Ureter (tissue), 1 donor: ENCODE measurements at regions not wholly inside any gene's neighbourhood (a gene's known extent, or its start where the extent isn't known, plus 50 kb on each side); places are given as distances from the start of the nearest gene placed in this dataset.

Experiments
- DNase-seq: peaks from one replicate; pipeline ENCODE4 v3.0.0-alpha.2; 2020; ENCODE audit warnings: low spot score
- donor health status: DM: yes; HTN: yes; CAD: no.

DNA sequence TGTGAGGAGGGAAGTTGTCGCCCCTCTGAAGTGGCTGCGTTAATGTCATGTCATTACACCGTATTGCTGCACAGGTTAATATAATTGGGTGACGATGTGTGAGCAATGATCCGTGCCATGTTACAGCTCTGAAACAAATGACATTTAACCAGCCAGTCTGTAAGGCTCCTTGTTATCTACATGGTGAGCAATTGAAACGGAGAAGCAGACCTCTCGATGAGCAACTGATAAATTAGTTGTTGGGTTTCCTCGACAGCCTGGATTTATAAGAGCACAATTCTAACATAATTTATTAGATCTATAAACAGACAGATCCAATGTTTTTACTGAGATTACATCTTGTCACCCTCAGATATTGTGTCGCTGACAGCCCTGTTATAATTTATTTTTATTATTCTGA lies 49.9 kb upstream of the MAFB start:
- no peak for DNase-seq

DNA sequence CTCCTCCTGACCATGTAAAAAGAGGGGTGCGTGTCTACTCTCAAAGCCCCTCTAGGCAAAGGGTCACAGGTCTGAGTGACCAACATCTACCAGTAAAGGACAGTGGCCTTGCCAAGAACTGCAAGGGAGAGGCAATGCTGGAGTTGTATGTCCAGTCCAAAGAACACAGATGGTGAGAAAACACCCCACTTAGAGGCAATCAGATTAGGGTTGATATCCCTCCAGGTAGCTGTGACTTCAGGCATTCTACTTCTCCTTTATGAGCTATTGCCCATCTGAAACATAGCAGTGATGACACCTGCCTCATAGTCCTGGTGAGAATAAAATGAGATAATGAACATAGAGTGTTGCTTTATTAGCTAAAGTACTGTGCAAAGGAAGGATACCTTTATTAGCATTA lies 50.8 kb upstream of the MAFB start:
- no peak for DNase-seq

DNA sequence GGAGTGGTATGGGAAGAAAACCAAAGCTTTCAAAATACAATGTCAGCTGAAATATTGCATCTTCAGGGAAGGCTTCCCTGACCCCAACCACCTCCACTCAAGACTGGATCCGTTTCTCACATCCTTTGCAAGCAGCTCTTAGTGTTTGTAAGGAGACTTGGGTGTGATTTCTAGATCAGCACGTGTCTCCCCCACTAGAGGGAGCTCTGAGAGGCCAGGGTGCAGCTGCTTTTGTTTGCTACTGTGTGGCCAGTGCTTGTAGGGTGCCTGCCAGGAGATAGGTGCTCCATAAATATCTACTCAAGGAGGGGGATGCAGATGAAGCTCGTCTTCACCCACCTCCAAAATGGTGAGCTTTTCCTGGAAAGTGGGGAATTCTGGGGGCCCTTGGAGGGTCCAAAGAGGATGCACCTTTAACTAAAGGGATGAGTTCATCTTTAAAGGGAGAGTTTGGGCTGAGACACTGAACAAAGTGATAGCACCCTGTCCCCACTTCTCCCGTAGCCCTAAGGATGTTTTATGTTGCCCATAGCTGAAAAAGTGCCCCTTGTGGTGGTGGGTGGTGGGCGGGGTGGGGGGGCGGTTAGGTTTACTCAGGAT lies 52.6 kb upstream of the MAFB start:
- DNase-seq: no peak

DNA sequence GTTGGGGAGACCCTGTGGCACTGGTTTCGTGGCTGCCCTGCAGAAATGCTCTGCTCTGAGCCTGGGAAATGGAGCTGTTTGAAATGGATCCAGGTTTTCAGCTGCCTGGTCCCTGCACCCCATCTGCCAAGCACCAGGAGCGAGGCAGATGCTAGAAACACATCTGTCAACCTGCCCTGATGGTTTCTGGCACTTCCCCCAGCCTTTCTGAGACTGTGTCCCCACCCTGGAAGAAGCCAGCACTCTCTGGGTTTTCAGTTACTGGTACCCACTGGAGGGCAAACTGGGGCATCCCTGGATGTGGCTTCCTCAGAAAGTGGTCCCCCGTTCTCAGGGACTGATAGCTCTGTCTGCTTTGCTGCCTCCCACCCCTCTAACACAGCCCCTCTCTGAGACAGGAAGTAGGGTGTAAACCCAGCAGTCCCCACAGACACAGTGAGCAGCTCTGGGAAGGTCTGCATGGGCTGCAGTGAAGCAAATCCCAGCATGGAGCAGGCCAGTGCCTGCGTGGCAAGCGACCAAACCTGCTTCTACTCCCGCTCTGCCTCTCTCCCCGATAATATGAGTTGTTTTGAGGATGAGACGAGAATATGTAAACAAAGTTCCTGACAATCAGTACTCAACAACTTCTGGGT lies 54.2 kb upstream of the MAFB start:
- no peak for DNase-seq

DNA sequence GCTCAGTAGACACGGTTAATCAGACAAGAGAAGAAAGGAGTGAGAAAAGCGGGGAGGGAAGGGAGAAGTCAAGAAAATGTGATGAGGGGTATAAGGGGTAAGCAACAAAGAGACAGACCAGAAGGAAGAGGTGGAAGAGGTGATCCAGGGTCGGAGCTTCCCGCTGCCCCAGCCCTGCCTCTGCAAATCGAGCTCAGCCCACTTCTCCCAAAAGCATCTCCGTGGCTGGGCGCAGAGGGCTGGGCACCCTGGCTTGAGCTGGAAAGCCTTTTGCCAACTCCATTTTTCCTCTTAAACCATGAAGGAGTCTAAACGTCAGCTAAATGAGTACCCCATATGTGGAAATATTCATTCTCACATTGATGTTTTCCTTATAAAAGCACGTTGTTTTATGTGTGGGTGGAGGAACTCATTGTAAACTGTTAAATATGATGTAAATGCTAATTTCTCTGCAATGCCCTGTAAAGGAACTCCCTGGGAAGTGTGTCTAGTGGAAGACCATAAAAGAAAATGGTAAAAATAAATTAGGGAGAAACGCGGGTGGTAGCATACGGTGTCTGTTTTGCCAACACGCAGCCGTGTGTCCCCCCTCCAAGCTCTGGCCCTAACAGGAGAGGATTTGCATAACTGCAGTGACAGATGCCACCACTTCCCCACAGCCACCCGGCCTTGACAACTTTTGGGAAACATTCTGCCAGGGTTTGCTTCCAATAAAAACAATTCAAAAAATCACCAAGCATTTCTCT lies 55.2 kb upstream of the MAFB start:
- no peak for DNase-seq

DNA sequence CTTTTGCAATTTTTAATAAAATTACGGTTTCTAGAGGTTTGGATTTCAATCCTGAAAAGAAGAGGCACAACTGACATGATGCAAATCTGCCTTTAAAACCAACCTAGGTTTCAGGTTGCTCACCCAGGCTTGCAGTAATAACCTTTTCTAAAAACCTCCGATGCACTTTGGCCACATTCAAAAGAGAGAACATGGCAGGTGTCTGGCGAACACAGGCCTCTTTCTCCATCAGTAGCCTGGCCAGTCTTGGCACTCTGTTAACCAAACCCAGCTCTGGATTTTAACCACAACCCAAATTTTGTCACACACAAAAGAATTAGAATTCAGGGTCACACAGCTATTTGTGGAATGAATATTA lies 55.8 kb upstream of the MAFB start:
- no peak for DNase-seq

DNA sequence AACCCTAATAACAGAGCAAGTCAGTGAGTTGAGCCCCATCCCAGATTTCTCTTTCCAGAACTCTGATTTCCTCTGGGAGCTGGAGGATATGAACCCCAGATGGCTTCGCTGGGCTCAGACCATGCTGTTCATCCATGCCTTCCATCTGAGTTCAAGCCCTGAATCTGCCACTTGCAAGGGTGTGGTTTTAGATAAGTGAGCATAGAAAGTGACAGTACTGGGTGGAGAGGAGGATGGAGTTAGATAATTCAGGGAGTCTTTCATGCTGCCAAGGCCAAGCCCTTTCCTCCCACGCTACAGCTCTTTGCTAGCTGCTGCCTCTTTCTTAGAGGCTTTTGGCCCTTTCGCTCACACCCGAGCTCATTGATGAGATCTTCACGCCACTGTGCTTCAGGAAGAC lies 57.2 kb upstream of the MAFB start:
- no peak for DNase-seq

DNA sequence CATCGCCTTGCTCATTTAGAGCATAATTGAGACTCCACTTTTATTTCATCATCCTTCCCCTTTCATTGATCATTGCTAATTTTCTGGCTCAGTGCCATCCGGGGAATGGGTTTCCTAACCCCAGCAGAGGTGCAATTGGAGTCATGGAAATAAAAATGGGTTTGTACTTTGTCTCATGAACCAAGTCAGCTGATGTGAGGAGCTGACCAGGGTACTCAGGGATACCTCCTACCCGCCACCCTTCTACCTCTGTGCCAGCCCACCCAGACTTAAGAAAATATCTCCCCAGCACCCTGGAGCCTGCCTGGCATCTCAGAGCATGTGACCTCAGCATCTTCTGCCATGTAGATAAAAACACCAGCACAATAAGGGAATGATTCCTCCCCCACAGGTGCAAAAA lies 59.1 kb upstream of the MAFB start:
- DNase-seq: no peak

DNA sequence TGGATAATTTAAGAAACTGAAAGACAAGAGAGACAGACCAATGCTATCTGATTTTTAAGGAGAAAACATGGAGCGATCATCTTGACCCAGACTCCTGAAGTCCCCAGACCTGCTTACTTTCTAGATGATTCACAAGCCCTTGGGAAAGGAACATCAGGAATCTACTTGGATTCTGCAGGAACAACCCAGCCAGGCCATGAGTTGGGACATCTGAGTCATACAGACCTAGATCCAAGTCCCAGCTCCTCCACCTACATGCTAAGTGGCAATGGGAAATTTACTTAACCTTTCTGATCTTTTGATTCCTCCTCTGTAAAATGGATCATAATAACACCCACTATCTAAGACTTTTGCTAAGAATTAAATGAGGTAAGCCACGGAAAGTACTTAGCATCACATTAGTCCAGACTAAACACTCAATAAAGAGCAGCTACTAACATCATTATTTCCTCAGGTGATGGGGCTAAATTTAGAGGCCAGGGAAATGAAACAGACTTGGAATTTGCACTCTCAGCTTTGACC lies 61.0 kb upstream of the MAFB start:
- no peak for DNase-seq

DNA sequence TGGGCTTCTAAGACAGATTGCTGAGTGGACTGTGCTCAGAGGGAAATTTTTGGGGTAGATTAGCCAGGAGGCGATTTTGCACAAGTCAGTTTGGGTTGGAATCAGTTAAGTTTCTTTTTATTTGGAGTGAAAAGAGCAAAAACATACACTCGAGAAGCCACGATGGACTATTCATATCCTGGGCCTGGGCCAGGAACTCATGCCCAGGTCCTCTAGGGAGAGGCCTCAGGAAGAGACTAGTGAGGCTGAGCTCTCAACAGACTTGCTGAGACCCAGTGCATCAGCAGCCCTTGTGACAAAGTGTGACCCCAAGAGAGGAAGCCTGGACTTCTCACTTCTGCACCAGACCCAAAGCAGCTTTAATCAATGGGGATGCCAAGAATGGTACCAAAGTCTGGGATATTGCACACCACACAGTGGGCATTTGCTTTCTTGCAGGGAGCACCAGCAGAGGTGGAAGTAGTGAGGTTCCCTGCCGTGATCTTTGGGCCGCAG lies 61.6 kb upstream of the MAFB start:
- DNase-seq: no peak

DNA sequence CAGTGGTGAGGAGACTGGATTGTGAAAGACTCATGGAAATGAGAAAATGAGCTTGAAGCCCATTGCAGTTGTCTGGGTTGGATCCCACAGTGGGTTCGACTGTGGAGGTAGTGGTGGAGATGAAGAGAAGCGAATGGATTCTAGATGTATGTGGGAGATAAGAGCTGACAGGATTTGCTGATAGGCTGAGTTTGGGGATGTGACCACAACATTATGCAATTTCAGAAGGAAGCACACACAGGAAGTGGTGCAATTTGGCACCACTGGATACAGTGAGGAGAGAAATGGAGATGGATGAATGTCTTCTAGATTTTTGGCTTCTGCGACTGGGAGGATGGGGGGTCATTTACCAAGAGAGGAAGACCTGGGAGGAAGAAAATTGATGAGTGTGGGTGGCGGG lies 64.4 kb upstream of the MAFB start:
- no peak for DNase-seq

DNA sequence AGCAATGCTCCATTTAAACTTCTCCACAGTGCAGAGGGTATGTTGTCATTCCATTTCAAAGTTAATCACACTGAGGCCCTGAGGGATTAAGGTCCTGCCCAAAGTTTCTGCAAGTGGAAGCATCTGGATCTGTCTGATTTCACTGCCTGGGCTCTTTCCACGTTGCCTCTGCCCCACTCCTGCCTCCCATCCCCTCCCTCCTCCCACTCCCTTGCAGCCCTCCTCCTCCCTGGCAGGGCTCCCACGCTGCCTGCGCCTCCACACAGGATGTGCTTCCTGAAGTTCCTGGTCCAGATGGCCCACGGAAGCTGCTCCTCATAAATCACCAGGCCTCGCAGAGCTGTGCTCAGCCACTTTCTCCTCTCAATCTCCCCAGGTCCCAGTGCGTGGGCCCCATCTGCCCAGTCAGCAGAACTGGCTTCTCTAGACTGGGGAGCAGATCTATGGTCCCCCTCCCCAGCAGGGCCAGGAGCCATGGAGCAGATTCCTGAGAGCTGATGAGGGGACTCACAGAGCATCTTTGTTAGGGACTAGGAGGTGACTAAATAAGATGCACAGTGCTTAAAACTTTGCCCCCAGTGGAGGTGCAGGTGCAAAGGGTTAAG lies 65.4 kb upstream of the MAFB start:
- DNase-seq: no peak

DNA sequence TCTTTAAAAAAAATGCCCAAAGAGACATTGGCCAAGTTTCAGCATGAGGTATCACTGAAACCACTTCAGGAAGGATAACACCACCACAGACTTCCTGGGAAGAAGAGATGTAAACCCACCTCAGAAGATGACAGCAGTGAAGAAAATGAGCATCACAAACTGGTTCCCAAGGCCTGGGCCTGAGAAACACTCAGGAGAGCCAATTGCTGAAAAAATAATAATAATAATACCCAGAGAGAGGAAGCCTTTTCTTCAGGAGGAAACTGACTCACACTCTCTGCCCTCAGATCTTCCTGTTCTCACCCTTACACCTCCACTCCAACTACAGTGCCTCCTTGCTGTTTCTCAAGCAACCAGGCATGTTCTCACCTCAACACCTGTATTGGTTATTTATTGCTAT lies 68.1 kb upstream of the MAFB start:
- no peak for DNase-seq

DNA sequence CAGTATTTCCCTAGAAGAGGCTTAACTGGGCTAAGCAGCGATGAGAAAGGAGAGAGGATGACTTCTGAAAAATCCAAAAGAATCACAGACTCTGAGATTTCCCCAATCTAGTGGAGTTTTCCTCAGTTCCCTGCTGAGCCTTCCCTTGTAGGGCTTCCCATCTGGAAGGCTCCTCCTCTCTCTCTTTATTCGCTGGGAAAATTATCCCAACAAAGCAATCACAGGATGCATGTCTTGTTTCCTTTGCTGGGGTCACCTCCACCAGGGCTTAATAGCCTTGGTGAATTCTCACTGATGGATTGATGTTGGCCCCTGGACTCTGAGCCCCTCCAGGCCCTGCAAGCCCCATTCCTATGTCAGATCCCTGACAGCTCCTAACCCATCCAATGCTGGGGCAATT lies 69.8 kb upstream of the MAFB start:
- no peak for DNase-seq

DNA sequence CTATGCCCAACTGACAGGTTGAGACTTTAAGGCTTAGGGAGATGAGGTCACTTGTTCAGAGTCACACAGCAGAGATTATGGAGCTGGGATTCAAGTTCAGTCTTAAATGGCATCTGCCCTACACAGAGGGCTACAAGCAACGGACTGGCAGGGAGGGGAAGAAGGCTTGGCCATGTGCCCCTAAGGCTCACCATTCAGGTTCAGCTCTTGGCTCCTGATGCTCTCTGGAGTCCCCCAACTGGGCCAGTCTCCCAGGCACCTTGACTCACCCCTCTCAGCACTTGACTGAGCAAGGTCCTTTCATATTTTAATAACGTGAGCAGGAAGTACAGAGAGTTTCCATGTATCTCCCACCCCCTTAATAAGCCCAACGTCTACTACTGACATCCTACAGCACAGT lies 71.4 kb upstream of the MAFB start:
- no peak for DNase-seq

DNA sequence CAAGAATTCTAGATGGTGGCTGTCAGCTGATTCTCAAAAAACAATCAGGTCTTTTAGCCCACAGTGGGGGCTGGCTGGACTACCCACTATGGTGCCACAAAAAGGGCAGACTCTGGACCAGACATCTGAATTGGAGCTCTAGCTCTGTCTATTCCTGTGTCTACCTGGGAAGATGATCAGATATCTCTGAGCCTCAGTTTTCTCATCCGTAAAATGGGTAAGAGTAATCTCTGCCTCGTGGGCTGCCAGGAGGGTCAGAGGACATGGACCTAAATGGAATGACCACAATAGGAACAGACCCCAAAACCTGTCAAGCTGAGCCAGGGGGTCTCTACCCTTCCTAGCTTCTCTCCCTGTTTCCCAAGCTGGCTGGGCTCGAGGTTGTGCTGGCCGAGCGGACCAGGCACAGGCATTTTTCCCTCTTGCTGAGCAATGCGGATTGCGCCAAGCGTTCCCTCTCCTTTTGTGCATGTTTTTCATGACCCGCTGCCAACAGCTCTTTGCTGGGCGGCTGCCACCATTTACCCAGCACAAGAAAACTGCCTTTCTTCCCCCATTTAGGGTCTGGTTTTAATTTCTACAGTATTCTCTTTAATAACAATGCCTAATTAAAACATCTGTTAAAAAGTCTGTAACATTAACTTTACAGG lies 74.7 kb upstream of the MAFB start:
- no peak for DNase-seq

DNA sequence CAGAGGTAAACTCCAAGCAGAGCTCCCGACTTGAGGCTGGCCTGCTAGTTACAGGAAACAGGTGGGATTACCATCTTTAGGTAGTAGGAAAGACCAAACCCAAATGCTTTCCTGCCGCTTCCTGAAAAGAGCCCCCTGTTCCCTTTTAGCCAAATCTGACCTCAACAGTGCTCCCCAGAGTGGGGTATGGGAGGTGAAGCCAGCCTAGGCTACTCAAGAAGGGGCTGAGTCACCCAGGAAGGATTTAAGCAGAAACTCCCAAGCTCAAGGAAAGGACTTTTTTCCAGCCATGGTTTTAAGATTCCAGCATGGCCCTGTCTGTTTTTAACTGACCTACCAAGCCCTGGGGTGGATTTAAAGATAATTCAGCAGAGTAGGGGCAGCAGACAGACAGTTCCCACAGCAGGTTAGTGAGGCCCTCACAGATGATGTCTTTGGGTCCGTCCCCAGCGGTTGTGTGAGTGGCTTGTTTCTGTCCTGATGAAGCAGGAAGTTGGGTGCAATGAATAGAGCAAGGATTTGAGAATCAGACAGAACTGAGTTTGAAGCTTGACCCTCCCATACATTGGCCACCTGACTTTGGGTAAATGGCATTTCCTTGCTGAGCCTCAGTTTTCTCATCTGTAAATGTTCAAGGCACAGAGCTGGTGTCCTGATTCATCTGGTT lies 76.9 kb upstream of the MAFB start:
- DNase-seq: no peak

DNA sequence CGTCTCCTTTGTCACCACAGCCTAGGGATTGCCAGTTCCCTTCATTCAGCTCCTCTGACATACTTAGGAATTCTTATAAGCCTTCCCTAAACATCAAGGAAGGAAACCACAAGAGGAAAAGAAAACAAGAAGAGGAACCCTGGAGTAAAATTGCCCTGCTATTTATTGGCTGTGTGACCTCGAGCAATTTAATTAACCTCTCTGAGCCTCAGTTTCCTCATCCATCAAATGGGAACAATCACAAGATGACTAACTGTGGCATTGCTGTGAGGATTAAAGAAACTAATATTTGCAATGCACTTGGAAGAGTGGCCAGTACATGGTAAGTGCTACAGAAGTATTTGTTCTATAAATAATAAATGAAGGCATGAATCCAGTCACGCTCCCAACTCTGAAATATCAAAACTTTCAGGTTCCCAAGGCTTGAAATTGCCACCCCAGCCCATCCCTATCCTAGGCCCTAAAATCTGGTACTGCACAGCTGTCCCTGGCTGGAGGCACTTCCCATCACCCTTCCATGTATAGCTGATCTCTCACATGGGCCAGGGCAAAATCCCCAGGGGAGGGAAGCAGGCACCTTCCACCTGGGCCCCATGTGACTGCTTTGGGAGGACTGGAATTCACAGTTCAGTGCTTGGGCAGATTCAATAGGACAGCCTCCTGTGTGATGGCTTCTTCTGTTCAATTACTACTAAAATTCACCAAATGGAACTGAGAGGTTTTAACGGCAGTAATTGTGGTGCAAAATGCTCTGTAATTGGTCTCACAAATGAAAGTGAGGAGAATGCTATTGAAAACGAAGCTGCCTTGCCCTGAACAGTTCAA lies 78.0 kb upstream of the MAFB start:
- DNase-seq: no peak

DNA sequence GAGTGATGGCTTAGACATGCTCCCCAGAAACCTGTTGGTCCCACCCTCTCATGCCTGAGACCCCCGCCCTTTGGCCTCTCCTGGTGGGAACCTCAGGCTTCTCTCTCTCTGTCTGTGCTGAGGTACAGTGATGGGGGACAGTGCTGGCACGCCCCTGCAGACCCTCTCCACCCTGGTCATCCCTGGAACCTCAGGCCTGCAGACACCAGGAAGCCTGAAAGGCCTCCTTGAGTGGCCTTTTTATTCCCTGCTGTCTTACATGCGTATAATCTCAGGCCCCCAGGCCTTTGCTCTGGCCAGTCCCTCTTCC lies 78.5 kb upstream of the MAFB start:
- DNase-seq: no peak

DNA sequence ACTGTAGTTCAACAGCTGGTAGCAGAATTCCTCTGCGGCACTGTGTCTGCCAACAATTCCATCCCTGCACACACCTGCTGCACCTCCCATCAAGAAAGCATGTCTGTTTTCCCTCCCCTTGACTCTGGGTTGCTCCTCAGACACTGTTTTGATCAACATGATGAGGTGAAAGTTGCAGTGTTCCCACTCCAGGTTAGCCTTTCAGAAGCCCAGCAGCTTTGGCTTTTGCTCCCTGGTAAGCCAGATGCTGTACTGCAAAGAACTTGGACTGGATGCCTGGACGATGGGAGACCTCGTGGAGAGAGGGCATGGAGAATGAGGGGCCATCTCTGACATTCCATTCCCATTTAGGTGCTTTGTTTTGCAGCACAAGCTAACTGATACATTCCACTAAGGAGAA lies 79.1 kb upstream of the MAFB start:
- no peak for DNase-seq

DNA sequence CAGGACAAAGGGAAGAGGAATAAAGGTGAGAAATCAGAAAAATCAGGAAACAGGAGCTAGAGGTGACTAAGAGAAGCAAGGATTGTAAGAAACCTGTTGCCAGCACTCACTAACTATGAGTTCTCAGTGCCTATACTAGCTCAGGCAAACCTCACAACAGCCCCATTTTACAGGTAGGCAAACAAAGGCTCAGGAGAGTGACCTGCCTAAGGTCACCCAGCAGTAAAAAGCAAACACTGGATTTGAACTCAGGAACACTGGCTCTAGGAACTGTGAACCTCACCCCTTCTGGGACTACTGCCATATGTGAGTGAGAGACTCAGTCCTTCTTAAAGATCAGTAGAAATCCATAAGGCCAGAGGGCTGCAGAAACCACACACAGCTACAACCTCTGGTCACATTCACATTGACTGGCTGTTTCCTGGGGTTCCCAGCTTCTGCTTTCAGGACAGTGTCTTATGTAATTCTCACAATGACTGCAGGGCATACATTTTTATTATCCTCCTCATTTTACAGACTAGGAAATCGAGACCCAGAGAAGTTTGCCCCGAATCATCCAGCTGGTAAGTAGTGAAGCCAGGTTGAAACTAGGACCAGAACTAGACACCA lies 80.7 kb upstream of the MAFB start:
- DNase-seq: no peak
